LNCaP clone FGC (cell line): ENCODE measurements at regions not wholly inside any gene's neighbourhood (a gene's known extent, or its start where the extent isn't known, plus 50 kb on each side); places are given as distances from the start of the nearest gene placed in this dataset.
"Not testable (repeated sequence)": the region's sequence is repeated elsewhere in the genome, so short reads cannot be mapped to it uniquely, and the experiment has no call there.

Source experiments
- DNase-seq: peaks from one replicate; pipeline ENCODE4 v3.0.0-alpha.2; 2011; ENCODE audit warnings: low read depth
- H3K4me3 ChIP-seq: 2 replicates; pipeline ENCODE4 v1.5.1; 2011; ENCODE audit warnings: mild to moderate bottlenecking, low read depth, low read length, control low read depth
- CTCF ChIP-seq: IDR thresholded peaks from 2 replicates; pipeline ENCODE4 v1.5.1; 2012; ENCODE audit warnings: mild to moderate bottlenecking; ENCODE audit not compliant: control insufficient read depth, insufficient read depth; ENCODE audit errors: extremely low read depth

DNA sequence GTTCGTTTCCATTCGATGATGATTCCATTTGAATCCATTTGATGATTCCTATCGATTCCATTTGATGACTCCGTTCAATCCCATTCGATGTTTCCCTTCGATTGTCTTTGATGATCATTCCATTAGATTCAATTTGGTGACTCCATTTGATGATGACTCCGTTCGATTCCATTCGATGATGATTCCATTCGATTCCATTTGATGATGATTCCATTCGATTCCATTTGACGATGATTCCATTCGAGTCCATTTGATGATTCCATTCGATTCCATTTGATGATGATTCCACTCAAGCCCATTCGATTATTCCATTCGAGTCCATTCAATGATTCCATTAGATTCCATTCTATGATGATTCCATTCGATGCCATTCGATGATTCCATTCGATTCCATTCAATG is 2730.6 kb downstream of the RPIA start:
- not testable (repeated sequence) for H3K4me3 ChIP-seq, DNase-seq

GRCh38 chr2:91427148-91427547 is 2735.7 kb downstream of the RPIA start:
- DNase-seq, H3K4me3 ChIP-seq: not testable (repeated sequence)

DNA sequence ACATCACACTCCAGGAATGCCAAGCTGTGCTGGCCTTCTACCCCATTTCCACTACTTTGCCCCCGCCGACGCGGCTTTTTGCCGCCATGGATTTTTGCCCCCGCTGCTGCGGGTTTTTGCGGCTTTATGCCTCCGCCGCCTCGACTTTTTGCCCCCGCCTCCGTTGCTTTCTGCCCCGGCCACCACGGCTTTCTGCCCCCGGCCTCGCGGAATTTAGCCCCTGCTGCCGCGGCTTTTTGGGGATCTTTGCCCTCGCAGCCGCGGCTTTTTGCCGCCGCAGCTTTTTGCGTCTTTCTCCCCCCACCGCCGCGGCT is 2750.4 kb downstream of the RPIA start:
- not testable (repeated sequence) for DNase-seq

GRCh38 chr2:91442246-91442905 is 2750.9 kb downstream of the RPIA start:
- no peak for DNase-seq
- TF ChIP-seq CTCF = no peak
- peak overlapping the region; percentile 28; the same call in 1 of the 2 replicates for H3K4me3 ChIP-seq

More for the DNA sequence above, 2750.4 kb downstream of the RPIA start:
- peak overlapping the region; percentile 8; the same call in 1 of the 2 replicates for H3K4me3 ChIP-seq

GRCh38 chr2:91442906-91443729 is 2751.6 kb downstream of the RPIA start:
- H3K4me3 ChIP-seq, DNase-seq: not testable (repeated sequence)

DNA sequence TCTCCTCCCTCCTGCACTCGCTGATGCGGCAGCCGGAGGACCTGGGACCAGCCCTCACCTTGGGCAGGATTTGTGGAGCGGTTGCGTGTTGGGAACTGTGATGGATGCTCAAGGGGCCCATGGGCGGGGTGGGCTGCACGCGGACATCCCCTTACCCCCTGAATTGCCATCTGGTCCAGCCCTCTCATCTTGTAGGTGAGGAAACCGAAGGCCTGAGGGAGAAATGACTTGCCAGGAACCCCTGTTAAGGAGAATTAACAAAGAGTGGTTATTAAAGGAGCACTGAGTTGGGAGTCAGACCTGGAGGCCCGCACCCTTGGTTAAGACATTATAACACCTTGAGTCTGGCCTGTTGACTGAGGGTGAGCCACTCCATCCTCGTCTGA is 2752.2 kb downstream of the RPIA start:
- H3K4me3 ChIP-seq, DNase-seq: not testable (repeated sequence)

GRCh38 chr2:91445705-91446104 is 2754.2 kb downstream of the RPIA start:
- not testable (repeated sequence) for H3K4me3 ChIP-seq, DNase-seq

GRCh38 chr2:91446489-91446888 is 2755.0 kb downstream of the RPIA start:
- not testable (repeated sequence) for DNase-seq, H3K4me3 ChIP-seq

DNA sequence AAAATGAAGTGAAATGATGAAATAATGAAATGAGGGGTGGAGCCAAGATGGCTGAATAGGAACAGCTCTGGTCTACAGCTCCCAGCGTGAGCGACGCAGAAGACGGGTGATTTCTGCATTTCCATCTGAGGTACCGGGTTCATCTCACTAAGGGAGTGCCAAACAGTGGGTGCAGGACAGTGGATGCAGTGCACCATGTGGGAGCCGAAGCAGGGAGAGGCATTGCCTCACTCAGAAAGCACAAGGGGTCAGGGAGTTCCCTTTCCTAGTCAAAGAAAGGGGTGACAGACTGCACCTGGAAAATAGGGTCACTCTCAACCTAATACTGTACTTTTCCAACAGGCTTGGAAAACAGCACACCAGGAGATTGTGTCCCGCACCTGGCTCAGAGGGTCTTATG is 2755.4 kb downstream of the RPIA start:
- DNase-seq, H3K4me3 ChIP-seq: not testable (repeated sequence)

- not testable (repeated sequence) for DNase-seq
These were observed 2756.0 kb downstream of the RPIA start for GRCh38 chr2:91447508-91447907.

GRCh38 chr2:91462292-91462691 is 2770.8 kb downstream of the RPIA start:
- not testable (repeated sequence) for DNase-seq, H3K4me3 ChIP-seq

More at GRCh38 chr2:91447508-91447907, 2756.0 kb downstream of the RPIA start:
- H3K4me3 ChIP-seq = not testable (repeated sequence)

DNA sequence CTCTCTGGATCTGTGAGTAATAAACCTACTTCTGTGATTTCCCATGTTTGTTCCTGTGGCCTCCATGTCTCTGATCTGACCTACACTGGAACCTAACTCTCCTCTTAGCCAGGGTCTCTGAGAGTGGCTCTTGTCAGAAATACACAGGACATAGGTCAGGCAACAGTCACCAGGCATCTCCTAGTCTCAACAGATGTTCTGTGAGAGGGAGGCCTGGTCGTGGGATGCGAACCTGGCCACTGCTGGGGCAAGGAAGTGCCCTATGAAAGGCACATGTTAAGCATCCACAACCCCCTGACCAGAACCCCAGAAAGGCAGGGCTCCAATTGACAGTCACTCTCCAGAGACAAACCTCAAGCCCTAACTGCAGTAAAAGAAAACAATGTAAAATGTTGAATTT is 2771.5 kb downstream of the RPIA start:
- not testable (repeated sequence) for H3K4me3 ChIP-seq, DNase-seq

DNA sequence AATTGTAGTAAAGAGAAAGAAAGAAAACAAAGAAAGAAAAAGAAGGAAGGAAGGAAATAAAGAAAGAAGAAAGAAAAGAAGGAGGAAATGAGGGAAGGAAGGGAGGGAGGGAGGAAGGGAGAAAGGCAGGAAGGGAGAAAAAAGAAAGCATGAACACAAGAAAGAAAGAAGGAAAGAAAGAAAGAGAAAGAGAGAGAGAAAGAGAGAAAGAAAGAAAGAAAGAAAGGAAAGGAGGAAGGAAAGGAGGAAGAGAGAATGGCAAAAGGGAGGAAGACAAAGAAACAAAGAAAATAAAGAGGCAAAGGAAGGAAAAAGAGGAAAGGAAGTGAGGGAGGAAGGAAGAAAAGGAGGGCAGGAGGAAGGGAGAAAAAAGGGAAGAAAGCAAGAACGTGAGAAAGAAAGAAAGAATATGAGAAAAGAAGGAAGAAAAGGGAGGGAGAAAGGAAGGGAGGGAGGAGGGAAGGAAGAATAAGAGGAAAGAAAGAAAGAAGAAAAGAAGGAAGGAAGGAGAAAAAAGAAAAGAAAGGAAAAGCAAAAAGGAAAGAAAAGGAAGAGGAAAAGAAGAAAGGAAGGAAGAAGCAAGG is 2775.4 kb downstream of the RPIA start:
- not testable (repeated sequence) for H3K4me3 ChIP-seq, DNase-seq

DNA sequence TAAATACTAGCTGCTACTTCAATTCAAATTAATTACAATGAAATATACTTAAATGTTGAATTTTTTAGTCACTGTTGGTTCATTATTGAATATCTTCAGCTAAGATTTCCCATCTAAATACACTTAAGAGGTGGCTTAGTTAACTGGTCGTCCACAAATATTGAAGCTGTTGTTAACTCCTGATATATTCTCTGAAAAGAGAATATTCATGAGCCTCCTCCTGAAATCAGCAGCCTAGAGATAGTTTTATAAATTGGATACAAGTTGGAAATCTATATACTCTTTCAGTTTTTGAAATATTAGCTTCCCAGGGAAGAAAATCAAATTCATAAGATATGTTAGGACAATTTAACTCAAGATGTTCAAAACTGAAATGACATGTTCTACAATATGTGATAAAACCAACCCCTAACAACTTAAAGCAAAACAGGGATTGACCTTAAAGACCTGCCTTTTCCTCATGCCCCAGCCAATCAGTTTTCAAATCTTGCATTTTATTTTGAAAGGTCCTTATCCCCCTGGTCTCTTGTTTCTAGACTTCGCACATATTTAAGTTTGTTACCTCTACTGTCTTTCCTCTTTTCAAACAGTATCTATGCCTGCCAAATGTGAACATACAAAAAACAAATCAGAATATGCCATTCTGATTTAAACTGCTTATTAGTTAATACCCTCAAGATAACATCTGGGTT is 2784.9 kb downstream of the RPIA start:
- DNase-seq, H3K4me3 ChIP-seq: not testable (repeated sequence)

DNA sequence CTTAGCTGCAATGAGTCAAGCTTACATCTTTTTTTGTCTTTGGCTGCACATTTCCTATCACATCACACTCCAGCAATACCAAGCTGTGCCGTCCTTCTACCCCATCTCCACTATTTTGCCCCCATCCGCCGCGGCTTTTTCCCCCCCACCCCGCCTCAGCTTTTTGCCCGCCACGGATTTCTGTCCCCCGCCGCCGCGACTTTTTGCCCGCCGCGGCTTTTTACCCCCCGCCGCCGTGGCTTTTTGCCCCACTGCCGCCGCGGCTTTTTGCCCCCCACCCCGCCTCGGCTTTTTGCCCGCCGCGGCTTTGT is 2785.4 kb downstream of the RPIA start:
- DNase-seq = not testable (repeated sequence)

GRCh38 chr2:91477291-91477690 is 2785.8 kb downstream of the RPIA start:
- not testable (repeated sequence) for H3K4me3 ChIP-seq, DNase-seq

More for the DNA sequence above, 2785.4 kb downstream of the RPIA start:
- not testable (repeated sequence) for H3K4me3 ChIP-seq
